ENCODE measurements at regions not wholly inside any gene's neighbourhood (a gene's known extent, or its start where the extent isn't known, plus 50 kb on each side); places are given as distances from the start of the nearest gene placed in this dataset.
A peak's percentile ranks its signal among the peaks of the same experiment; 100 is the strongest.

- Histone ChIP-seq H3K4me1 (no peaks in the 10 kb centered on the region), H3K36me3 (no peaks in the 10 kb centered on the region), H3K9me3 (no peaks in the 10 kb centered on the region), H3K27ac (no peak overlapping the region), H3K4me3 (no peak overlapping the region), H3K27me3 (no peaks in the 10 kb centered on the region)
- no peak for DNase-seq (ENCODE audit: low spot score)
- TF ChIP-seq CTCF (IDR thresholded peaks at IDR 0.05), result no peak
These were observed 520.4 kb upstream of the CXADR start for GRCh38 chr21:16992448-16992847.

GRCh38 chr21:16993416-16994038 lies 519.3 kb upstream of the CXADR start:
- no peak for TF ChIP-seq CTCF (IDR thresholded peaks at IDR 0.05)
- no peaks in the 10 kb centered on the region for H3K4me1 ChIP-seq
- no peak overlapping the region for H3K4me3 ChIP-seq
- no peak overlapping the region for H3K27ac ChIP-seq
- no peaks in the 10 kb centered on the region for H3K9me3 ChIP-seq
- no peaks in the 10 kb centered on the region for H3K36me3 ChIP-seq
- H3K27me3 ChIP-seq, result no peaks in the 10 kb centered on the region
- no peak for DNase-seq (ENCODE audit: low spot score)

GRCh38 chr21:17002594-17003257 lies 510.1 kb upstream of the CXADR start:
- no peaks in the 10 kb centered on the region for H3K36me3 ChIP-seq
- H3K27ac ChIP-seq, result no peak overlapping the region
- H3K4me1 ChIP-seq, result no peaks in the 10 kb centered on the region
- no peak for TF ChIP-seq CTCF (IDR thresholded peaks at IDR 0.05)
- DNase-seq (ENCODE audit: low spot score), result no peak
- H3K4me3 ChIP-seq, result no peak overlapping the region
- no peaks in the 10 kb centered on the region for H3K9me3 ChIP-seq
- no peaks in the 10 kb centered on the region for H3K27me3 ChIP-seq

GRCh38 chr21:17003258-17003615 lies 509.6 kb upstream of the CXADR start:
- H3K27ac ChIP-seq, result no peak overlapping the region
- H3K9me3 ChIP-seq, result no peaks in the 10 kb centered on the region
- H3K36me3 ChIP-seq, result no peaks in the 10 kb centered on the region
- no peak overlapping the region for H3K4me3 ChIP-seq
- no peak for DNase-seq (ENCODE audit: low spot score)
- TF ChIP-seq CTCF (IDR thresholded peaks at IDR 0.05), result no peak
- no peaks in the 10 kb centered on the region for H3K4me1 ChIP-seq
- H3K27me3 ChIP-seq, result no peaks in the 10 kb centered on the region

GRCh38 chr21:17003763-17004373 lies 509.0 kb upstream of the CXADR start:
- peak overlapping the region in 1 of 2 donors; percentile 0 for H3K27ac ChIP-seq
- no peak for DNase-seq (ENCODE audit: low spot score)
- no peaks in the 10 kb centered on the region for H3K27me3 ChIP-seq

More at GRCh38 chr21:17003763-17004373, 509.0 kb upstream of the CXADR start:
- peak overlapping the region in 1 of 2 donors; percentile 4 for H3K4me3 ChIP-seq
- no peaks in the 10 kb centered on the region for H3K36me3 ChIP-seq
- no peaks in the 10 kb centered on the region for H3K9me3 ChIP-seq
- no peaks in the 10 kb centered on the region for H3K4me1 ChIP-seq
- TF ChIP-seq CTCF (IDR thresholded peaks at IDR 0.05), result no peak
